GM23338 (cell line): ENCODE measurements at regions not wholly inside any gene's neighbourhood (a gene's known extent, or its start where the extent isn't known, plus 50 kb on each side); places are given as distances from the start of the nearest gene placed in this dataset.

ENCODE experiments used
- CREB1 ChIP-seq: fragments of 250-450 bp; sonication (Bioruptor Pico); IDR thresholded peaks from 2 replicates; pipeline ENCODE4 v1.5.0; 2020; ENCODE audit warnings: low read depth, mild to moderate bottlenecking, moderate library complexity
- CTCF ChIP-seq, 2 experiments: fragments of 200-600 bp in 1 of 2; sonication (generic) in 1 of 2; conservative IDR thresholded peaks; 2 replicates each; pipeline versions ENCODE4 v1.5.1 to v1.6.1; 2016 to 2017; ENCODE audit warnings: antibody characterized with exemption in 2 of 2, low read depth in 2 of 2, mild to moderate bottlenecking in 2 of 2, moderate library complexity in 1 of 2
- ETS1 ChIP-seq: IDR thresholded peaks from 2 replicates; pipeline ENCODE4 v1.6.1; 2016; ENCODE audit warnings: antibody characterized with exemption
- EZH2 ChIP-seq: fragments of 200-600 bp; sonication (generic); IDR thresholded peaks from one replicate; pipeline ENCODE4 v1.8.0; 2017; ENCODE audit warnings: antibody characterized with exemption, mild to moderate bottlenecking, low read depth; ENCODE audit not compliant: unreplicated experiment
- EZH2phosphoT487 ChIP-seq: fragments of 200-600 bp; sonication (generic); IDR thresholded peaks from one replicate; pipeline ENCODE4 v1.8.1; 2018; ENCODE audit warnings: antibody characterized with exemption; ENCODE audit not compliant: unreplicated experiment
- JUNB ChIP-seq: IDR thresholded peaks from one replicate; pipeline ENCODE4 v1.6.1; 2016; ENCODE audit warnings: antibody characterized with exemption; ENCODE audit not compliant: unreplicated experiment
- NANOG ChIP-seq: IDR thresholded peaks from 2 replicates; pipeline ENCODE4 v1.6.1; 2016; ENCODE audit warnings: antibody characterized with exemption, borderline replicate concordance
- POLR2AphosphoS5 ChIP-seq: IDR thresholded peaks from 2 replicates; pipeline ENCODE4 v1.6.1; 2016; ENCODE audit warnings: antibody characterized with exemption, low read depth
- REST ChIP-seq: IDR thresholded peaks from one replicate; pipeline ENCODE4 v1.6.1; 2018; ENCODE audit warnings: antibody characterized with exemption; ENCODE audit not compliant: unreplicated experiment
- STAT1 ChIP-seq: IDR thresholded peaks from one replicate; pipeline ENCODE4 v1.6.1; 2016; ENCODE audit warnings: antibody characterized with exemption; ENCODE audit not compliant: unreplicated experiment
- ZNF114 ChIP-seq: fragments of 250-450 bp; sonication (Bioruptor Pico); IDR thresholded peaks from 2 replicates; pipeline ENCODE4 v1.5.0; 2020; ENCODE audit warnings: mild to moderate bottlenecking, moderate library complexity
- ZNF331 ChIP-seq: fragments of 250-450 bp; sonication (Bioruptor Pico); IDR thresholded peaks from 2 replicates; pipeline ENCODE4 v1.5.0; 2020; ENCODE audit warnings: low read depth, mild to moderate bottlenecking, moderate library complexity
- ZNF462 ChIP-seq: fragments of 250-450 bp; sonication (Bioruptor Pico); IDR thresholded peaks from 2 replicates; pipeline ENCODE4 v1.5.0; 2020; ENCODE audit warnings: mild to moderate bottlenecking, moderate library complexity

GRCh38 chr2:89781962-89782361 is 1090.5 kb downstream of the RPIA start:
- no peak for TF ChIP-seq CTCF (conservative IDR thresholded peaks at IDR 0.05; ENCODE audit: low read depth in 2 of 2)
- TF ChIP-seq EZH2: no peak
- no peak for TF ChIP-seq EZH2phosphoT487
- no peak for TF ChIP-seq POLR2AphosphoS5
- no peak for TF ChIP-seq CREB1
- no peak for TF ChIP-seq ZNF331 (CRISPR knock-in tag)
- TF ChIP-seq REST: no peak
- no peak for TF ChIP-seq ETS1
- TF ChIP-seq JUNB: no peak
- no peak for TF ChIP-seq STAT1
- TF ChIP-seq ZNF114 (CRISPR knock-in tag): no peak
- no peak for TF ChIP-seq NANOG
- no peak for TF ChIP-seq ZNF462 (CRISPR knock-in tag)
